T-helper 9 cell (primary cell): ENCODE measurements at regions not wholly inside any gene's neighbourhood (a gene's known extent, or its start where the extent isn't known, plus 50 kb on each side); places are given as distances from the start of the nearest gene placed in this dataset.

ENCODE experiments used
- DNase-seq: peaks from one replicate; pipeline ENCODE4 v3.0.0-alpha.2; 2020

DNA sequence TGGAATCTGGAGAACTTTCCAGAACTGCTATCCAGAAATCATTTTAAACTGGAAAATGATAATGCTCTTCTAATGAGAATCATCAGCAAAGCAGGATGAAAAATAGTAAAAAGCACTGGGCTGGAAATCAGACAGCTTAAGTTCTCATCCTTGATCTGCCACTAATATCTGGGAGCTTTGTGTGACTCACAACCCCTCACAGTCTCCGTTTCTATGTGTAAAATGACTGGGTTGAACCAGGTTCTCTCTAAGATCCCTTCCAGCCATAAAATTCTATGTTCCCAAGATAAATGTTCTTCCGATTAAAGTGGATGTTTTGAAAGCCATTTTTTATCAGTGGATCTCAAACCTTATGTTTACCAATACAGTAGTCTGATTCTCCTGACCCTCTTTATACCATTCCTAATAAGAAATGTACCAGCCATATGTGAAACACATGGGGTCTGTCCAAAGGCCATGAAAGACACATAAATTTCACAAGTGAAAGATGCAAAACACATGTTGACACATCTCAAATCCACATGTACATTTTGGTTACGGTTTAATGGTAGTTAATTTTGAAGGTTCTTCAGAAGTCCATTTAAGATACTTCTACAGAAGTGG, 188.8 kb downstream of the EN1 start:
- no peak for DNase-seq

DNA sequence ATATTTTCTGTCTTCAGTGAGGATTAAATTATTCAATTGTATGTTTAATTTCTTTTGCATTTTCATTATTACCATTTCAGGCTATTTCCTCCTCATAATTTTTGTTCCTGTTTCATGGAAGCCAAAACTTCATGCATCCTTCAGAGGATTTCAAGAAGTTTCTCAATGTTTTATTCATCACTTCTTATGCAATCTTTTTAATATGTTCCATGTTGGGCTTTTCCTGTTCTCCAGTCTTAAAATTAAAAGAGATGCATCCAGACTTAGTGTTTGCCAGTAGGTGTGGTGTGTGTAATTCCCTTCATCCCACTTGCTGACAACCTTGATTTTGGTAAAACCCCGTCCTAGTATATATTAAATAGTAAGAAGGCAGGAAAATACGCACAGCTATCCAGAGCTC, 190.0 kb downstream of the EN1 start:
- DNase-seq, result no peak

DNA sequence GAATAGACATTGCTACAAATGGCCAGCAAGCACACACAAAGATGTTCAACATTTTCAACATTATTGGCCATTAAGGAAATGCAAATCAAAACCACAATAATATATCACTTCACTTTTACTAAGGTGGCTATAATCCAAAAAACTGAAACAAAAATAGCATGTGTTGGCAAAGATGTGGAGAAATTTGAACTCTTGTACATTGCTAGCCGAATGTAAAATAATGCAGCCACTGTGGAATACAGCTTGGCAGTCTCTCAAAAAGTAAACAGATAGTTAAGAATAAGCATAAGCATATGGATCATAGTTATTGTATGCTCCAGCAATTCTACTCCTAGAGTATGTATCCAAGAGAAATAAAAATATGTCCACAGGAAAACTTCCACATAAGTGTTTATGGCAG, 192.5 kb downstream of the EN1 start:
- DNase-seq, result no peak

DNA sequence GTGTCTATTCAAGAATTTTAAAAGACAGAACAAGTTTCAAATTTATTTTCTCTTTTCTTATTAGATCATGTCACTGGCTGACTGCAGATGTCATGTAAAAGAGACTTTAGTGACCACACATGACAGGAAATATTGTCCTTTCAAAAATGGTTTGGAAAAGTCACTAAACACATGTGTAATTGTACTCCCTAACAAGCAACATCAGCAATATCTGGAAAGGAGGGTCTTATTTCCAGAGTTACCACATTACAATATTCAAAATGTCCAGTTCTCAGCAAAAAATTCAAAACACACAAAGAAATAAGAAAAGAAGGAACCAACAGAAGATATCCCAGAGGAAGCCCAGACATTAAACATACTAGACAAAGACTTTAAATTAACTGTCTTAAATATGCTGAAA, 197.1 kb downstream of the EN1 start:
- DNase-seq, result no peak

DNA sequence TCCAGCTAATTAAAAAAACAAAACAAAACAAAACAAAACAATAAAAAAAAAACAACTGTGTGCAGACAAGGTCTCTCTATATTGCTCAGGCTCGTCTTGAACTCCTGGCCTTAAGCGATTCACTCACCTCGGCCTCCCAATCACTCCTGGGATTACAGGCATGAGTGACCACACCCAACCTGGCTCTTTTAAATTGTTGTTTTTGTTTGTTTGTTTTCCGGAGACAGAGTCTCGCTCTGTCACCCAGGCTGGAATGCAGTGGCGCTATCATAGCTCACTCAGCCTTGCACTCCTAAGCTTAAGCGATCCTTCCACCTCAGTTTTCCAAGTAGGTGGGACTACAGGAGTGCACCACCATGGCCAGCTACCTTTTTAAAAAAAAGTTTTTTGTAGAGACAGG, 201.6 kb downstream of the EN1 start:
- no peak for DNase-seq

DNA sequence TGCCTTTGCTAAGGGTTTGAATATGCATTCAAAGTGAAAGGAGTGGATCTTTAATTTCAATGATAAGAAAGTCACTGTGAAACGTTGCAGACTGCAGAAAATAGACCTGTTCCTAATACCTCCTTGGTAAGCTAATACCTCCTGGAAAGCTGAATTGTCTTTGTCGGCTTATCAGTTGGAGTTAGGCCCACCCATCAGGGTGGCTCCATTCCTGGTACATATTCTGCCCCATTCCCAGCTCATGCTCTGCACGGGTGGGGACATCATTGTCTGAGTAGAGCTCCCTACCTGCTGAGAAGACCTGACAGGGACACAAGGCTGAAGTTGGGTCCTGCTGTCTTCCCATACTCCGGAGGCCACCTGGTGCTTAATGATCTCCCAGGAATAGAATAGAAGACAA, 203.3 kb downstream of the EN1 start:
- no peak for DNase-seq

DNA sequence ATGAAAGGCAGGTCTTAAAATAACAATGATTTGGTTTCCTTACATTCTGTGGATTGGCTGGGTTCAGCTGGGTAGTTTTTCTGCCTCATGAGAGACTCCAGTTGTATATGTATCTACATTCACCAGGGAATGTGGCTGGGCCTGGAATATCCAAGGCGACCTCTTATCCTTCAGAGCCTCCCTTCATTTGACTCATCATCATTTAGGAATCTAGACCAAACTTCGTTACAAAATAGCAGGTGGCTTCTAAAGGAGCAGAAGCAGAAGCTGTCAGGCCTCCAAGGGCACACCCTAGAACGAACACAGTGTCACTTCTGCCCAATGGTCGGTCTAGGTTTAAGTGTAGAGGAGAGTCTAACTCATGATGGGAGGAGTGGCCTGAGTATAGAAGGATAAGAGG, 204.2 kb downstream of the EN1 start:
- DNase-seq, result no peak

DNA sequence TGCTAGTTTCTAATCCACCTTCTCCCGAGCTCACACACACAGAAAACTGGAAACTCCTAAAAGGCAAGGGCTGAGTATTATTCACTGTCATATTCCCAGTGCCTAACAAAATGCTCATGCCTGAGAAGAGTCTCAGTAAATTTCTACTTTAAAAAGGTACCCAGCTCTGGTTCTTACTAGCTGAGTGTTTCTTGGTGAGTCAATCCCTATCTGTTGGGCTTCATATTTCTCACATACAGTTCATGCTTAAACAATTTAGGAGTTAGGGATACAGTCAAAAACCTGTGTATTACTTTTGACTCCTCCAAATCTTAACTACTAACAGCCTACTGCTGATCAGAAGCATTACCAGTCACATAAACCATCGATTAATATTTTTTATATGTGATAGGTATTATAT, 204.9 kb downstream of the EN1 start:
- DNase-seq, result no peak

DNA sequence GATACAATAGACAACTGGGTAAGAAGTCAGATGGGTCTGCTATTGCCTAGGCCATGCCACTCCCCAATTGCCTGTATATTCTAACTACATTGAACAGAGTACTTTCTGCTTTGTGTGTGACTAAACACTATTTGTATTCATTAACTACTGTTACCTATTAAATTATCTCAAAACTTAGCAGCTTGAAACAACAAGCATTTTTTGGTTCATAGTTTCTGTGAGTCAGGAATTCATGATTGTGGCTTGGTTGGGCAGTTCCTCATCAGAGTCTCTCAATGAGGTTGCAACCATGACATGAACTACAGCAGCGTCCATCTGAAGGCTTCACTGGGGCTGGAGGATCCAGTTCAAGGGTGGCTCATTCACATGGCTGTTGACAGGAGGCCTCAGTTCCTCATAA, 205.7 kb downstream of the EN1 start:
- no peak for DNase-seq

DNA sequence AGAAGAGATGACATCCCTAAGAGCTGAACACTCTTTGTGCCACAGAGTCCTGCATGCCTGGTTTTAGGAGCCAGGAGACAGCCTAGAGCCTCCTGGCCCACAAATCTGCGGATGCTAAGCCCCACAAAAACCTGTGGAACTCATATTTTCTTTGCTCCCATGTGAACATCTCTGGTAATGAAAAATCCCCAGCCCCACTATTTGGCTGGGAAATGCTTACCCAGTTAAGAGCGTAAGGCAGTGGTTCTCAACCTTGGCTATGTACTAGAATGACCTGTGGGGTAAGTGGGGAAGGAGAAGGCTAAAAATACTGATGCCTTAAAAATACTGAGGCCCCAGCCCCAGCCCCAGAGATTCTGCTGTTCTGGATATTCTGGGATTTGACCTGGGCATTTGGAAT, 208.1 kb downstream of the EN1 start:
- DNase-seq, result no peak

DNA sequence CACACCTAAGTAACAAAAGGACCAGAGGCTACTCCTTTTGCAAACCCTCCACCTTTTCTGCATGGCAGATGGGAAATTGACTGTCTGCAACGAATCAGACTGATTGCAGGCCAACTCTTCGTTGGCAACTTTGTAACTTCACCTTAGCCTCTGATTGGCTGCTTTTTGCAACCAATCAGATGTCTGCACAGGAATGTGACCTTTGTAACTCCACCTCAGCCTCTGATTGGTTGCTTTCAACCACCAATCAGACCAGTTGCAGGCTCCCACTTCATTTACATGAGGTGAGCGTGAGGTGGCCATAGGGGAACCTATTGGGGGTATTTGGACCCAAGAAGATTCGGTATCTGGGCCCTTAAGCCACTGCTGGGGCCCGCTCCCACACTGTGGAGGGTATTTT, 209.0 kb downstream of the EN1 start:
- DNase-seq, result no peak

DNA sequence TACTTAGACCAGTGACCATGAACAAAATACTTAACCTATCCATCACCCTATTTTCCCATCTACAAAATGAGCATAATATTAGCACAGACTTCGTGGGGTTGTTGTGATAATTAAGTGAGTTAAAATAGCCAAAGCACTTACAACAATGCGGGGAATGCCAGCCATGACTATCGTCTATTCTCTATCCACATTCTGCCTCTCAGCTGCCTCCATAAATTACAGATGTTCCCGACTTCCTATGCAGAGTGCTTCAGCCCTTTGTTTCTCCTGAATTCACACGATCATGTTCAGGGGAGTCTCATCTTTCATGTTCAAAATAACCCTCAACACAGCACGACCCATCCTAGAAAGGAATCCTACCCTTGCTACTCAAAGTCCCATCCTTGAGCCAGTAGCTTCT, 211.6 kb downstream of the EN1 start:
- DNase-seq, result no peak

DNA sequence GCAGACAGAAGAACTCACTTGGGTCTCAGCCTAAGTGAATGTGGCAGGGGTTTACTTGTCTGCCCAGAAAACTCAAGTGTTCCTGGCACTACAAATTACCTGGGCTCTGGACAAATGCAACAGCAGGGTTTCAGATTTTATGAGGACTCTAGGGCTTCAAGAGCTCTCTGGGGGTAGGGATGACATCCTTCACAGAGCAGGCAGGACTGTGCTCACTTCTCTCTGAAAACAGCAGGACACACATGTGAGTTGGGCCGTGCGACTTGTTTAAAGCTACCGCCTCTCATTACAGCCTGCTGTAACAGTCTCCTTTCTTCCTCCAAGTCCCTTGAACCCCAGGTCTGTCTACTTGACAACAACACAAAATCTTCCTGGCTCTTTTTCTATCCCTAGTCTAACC, 212.6 kb downstream of the EN1 start:
- DNase-seq, result no peak

DNA sequence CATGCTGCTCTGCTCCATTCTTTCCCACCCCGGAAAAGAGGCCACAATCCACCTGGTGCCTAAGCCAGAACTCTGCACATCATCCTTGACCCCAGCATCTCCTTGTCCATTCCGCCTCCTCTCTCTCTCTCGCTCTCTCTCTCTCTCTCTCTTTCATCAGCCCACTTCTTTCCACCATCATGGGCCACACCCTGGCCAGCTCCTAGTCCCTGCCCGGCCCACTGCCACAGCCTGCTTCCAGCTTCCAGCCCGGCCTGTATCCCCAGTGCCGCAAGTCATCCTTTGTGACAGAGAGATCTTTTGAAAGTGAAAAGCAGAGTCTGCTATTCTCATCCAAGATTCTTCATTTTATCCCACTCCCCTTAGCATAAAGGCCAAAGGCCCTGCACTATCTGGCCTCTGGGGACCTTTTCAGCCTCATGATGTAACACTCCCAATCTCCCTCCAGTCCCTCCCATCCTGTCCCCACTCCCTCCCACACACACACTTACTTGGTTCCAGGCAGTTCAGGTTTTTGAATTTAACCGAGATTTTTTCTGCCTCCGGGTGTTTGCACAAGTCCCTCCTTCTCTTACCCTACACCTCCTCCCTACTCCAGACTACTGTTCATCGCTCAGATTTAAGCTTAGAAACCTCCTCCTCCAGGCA, 214.0 kb downstream of the EN1 start:
- no peak for DNase-seq

DNA sequence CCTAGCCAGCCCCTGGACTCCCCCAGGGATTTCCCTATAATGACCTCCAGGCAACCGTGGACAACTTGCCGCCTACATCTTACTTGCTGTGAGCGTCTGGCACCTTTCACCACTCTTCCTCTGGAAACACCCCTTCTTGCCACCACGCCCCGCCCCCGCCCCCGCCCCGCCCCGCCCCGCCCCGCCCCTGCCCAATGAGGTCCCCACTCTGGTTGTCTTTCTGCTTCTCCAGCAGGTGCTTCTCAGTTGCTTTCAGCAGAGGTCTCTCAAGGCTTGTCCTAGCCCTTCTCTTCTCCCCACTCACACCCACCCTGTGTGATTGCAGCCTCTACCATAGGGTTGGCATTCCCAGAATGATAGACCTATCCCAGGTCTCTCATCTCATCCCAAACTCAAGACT, 214.5 kb downstream of the EN1 start:
- no peak for DNase-seq

DNA sequence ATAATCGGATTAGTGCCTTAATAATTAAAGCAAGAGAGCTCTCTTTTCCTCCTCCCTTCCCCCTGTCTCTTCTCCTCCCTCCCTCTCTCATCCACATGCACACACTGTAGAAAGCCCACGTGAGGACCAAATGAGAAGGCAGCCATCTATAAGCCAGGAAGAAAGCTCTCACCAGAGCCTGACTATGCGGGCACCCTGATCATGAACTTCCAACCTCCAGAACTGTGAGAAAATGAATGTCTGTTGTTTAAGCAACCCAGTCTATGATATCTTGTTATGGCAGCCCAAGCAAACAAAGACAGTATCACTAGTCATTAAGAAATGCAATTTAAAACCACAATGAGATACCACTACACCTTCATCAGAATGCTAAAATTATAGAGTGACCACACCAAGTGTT, 220.3 kb downstream of the EN1 start:
- no peak for DNase-seq

DNA sequence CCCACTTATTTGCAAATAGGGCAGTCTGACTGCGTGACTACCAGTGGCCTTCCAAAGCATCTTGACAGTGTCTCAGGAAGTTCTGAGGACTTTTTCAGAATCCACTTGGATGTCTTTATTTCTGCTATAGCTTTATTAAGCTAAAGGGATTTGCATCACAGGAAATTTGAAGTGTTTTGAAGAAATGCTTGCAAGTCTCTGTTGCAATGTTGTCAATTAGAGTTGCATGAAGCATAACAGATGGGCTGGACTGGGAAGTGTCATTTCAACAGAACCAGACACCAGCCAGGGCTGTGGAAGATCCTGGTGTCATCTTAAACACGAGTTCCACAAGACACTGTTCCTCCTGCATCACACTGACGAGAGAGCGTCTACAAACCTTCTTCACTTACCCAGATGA, 224.5 kb downstream of the EN1 start:
- DNase-seq, result no peak

DNA sequence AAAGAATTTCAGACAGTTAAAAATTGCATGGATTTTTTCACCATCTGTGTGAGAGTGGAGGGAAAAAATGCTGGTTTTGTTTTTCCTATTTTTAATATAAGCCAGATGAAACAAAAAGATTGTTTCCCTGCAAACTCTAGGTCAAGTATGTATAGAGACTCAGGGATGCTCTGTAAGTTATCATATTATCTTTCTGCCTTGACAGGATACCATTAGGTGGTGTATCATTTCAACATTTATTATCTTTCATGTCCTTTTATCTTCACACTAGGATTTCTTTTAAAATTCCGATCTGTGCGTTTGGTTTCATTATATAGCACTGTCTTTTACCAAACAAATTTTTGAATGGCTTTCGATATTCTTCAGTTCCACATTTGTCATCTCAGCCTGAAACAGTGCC, 225.3 kb downstream of the EN1 start:
- DNase-seq, result no peak

DNA sequence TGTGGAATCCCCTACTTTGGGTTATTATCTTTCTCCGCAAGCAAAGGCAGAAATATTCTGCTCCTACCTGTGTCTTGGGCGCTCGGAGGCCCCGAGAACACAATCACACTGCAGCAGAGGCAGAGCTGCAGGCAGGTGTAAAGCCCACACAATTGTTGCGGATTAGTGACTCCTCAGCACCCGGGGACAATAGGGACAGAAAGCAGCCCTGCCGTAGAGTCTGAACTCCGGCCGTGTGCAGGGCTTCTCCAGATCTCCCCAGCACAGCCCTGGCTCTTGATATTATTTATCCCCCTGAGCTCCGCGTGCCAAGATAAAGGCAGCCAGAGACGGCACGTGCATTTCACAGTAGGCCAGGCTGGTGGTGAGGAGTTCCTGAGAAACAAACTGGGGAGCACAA, 229.2 kb downstream of the EN1 start:
- no peak for DNase-seq

DNA sequence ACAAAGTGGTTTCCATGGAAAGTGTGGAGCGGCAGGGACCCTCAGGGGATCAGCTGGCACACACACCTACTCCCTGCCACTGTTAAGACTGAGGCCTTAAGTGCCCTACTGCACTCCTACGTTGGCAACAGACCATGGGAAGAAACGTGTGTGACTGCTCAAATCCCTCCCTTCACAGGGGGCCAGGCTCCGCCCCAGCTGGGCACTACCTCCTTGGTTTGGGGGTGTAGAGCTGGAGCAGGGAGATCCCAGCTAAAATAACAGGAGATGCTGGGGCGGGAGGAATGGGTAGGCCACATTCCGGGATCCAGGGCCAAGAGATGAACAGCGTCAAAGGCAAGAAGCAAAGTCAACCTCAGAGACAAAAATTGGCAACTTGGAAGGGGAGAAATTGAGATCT, 231.0 kb downstream of the EN1 start:
- DNase-seq, result no peak

DNA sequence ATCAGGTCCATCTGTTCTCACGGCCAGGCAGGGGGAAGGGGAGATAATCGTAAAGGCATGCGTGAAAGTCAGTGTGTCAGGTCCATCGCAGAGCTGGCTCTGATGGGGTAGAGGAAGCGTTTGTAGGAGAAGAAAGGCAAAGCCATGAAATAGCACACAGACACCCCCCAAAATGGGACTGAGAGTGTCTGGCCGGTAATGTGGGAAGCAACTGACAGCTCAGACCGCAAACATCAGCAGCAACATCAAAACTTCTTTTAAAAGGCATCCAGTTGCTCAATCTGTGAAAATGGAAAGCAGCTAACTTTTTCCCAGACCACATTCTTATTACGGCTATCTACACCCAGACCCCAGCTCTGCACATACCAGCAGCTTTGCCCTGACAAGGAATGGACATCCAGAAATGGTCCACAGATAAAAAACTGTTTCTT, 232.6 kb downstream of the EN1 start:
- DNase-seq, result no peak

DNA sequence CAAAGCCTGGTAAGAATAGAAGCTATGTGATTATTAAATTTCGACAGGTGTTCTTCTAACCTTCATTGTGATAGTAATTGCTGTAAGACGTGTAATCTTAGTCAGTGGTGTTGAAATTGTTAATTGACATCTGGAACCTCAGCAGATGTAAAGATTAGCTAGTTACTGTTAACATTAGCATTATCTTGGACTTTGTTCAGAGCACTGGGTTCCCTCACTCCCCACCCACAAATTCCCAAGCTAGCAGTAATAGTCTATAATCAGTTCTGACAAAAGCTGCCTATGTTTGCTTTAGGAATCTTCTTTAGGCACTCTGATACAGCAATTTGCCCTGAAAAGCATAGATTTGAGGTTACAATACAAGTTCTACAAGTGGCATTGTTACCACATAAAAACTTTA, 233.7 kb downstream of the EN1 start:
- no peak for DNase-seq

DNA sequence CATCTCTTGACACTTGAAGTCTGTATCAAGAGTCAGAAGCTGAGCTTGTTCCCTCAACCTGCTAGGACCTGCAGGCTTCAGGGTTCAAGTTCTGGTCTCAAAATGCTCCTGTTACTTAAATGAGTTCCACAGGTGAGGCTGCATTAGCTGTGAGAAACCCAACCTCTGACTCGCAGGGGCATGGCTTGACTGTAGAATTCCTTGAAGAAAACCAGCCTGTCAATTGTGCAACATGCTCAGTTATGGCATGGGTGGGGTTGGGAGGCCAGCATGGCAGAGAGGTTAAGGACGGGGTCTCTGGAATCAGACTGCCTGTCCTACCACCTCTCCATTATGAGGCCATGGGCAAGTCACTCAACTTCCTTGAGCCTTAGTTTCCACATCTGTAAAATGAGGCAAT, 235.8 kb downstream of the EN1 start:
- DNase-seq, result no peak

DNA sequence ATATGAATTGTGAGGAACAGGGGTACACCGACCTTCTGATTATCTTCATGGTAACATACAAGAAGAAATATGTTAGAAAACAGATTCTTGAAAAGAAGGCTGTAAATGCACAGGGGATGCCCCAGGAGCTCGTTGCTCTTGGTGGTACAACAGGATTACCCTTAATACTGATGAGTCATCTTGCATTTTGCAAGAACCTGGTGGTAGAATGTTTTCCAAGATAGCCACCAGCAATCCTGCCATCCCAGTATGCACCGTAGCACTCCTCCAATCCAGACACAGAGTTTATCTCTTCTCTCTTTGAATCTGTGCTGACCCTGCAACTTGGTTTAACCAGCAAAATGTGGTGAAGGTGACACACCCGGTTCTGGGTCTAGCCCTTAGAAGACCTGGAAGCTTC, 238.3 kb downstream of the EN1 start:
- DNase-seq, result no peak

DNA sequence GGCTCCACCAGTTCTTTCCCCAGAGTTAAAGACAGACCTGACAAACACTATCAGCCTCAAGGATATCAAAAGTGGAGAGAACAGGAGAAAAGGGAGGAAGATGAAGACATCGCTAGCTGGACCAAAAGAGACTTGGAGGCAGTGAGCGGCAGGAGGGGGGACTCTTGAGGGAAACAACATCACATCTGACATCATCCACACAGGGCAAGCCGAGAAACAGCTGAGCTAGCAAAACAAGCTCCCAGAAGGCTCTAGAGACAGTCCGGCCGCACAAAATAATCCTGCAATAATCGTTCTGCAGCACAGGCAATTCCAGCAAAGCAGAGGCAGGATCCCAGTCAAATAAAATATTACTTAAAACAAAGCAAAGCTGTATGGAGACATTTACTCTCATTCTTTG, 239.8 kb downstream of the EN1 start:
- no peak for DNase-seq
